SK-N-SH (cell line): ENCODE measurements at regions not wholly inside any gene's neighbourhood (a gene's known extent, or its start where the extent isn't known, plus 50 kb on each side); places are given as distances from the start of the nearest gene placed in this dataset.

Experiments
- CTCF ChIA-PET: fragments of 300-600, 350-600 bp; formaldehyde crosslinking; extraction: SDS; loops from one replicate; lab custom pipeline; 2021; lab: Yijun Ruan, JAX
- POLR2A ChIA-PET: fragments of 350-600 bp; sonication (Branson Sonifier 250); formaldehyde crosslinking; extraction: SDS; loops from one replicate; lab custom pipeline; 2020; ENCODE audit warnings: antibody characterized with exemption, inconsistent platforms; lab: Yijun Ruan, JAX
- DNase-seq: peaks from one replicate; pipeline ENCODE4 v3.0.0; 2012
- H2AFZ ChIP-seq: fragments of 200-600 bp; sonication (generic); 2 replicates; pipeline ENCODE4 v1.8.1; 2016; ENCODE audit warnings: antibody characterized with exemption, mild to moderate bottlenecking, low read depth
- H3F3A ChIP-seq: fragments of 200-600 bp; sonication (generic); replicated peaks from 2 replicates; pipeline ENCODE3; 2016; ENCODE audit warnings: antibody characterized with exemption, mild to moderate bottlenecking; ENCODE audit not compliant: insufficient read depth
- H3K27ac ChIP-seq, 2 experiments: fragments of 200-500 bp in 1 of 2; fragments of 200-600 bp in 1 of 2; sonication (Bioruptor generic) in 1 of 2; sonication (generic), shearing (Covaris generic) in 1 of 2; 2 replicates each; pipeline versions ENCODE4 v1.5.1 to v1.6.1; 2014 to 2016; ENCODE audit warnings: low read depth in 2 of 2, inconsistent platforms in 1 of 2, low read length in 1 of 2, mild to moderate bottlenecking in 1 of 2, mixed read lengths in 1 of 2
- H3K27me3 ChIP-seq: fragments of 200-600 bp; sonication (generic), shearing (Covaris generic); 2 replicates; pipeline ENCODE4 v1.6.1; 2016; ENCODE audit warnings: mixed run types; ENCODE audit not compliant: insufficient read depth
- H3K36me3 ChIP-seq, 2 experiments: fragments of 200-500 bp in 1 of 2; fragments of 200-600 bp in 1 of 2; sonication (Bioruptor generic) in 1 of 2; sonication (generic) in 1 of 2; replicated peaks in 1 of 2; 2 replicates each; pipeline versions ENCODE3 to v1.5.1; 2014 to 2016; ENCODE audit warnings: low read length in 1 of 2, mild to moderate bottlenecking in 1 of 2; ENCODE audit not compliant: insufficient read depth in 2 of 2, control insufficient read depth in 1 of 2
- H3K4me1 ChIP-seq, 2 experiments: fragments of 200-500 bp in 1 of 2; fragments of 200-600 bp in 1 of 2; sonication (Bioruptor generic) in 1 of 2; sonication (generic), shearing (Covaris generic) in 1 of 2; 2 replicates each; pipeline versions ENCODE4 v1.5.1 to v1.6.1; 2014 to 2016; ENCODE audit warnings: low read depth in 1 of 2, low read length in 1 of 2, mixed run types in 1 of 2; ENCODE audit not compliant: insufficient read depth in 2 of 2, control insufficient read depth in 1 of 2
- H3K4me2 ChIP-seq: fragments of 200-600 bp; sonication (generic), shearing (Covaris generic); 2 replicates; pipeline ENCODE4 v1.6.1; 2017; ENCODE audit warnings: mixed run types
- H3K4me3 ChIP-seq, 2 experiments: fragments of 200-500 bp in 1 of 2; fragments of 200-600 bp in 1 of 2; sonication (Bioruptor generic) in 1 of 2; sonication (generic), shearing (Covaris generic) in 1 of 2; 2 replicates each; pipeline versions ENCODE4 v1.5.1 to v1.8.1; 2014 to 2016; ENCODE audit warnings: low read depth in 2 of 2, inconsistent platforms in 1 of 2, low read length in 1 of 2, mild to moderate bottlenecking in 1 of 2, mixed read lengths in 1 of 2, moderate library complexity in 1 of 2
- H3K79me2 ChIP-seq: fragments of 200-600 bp; sonication (generic); 2 replicates; pipeline ENCODE4 v1.8.1; 2017; ENCODE audit warnings: mild to moderate bottlenecking; ENCODE audit not compliant: insufficient read depth
- H3K9ac ChIP-seq: fragments of 200-600 bp; sonication (generic); 2 replicates; pipeline ENCODE4 v1.6.1; 2017; ENCODE audit warnings: mixed run types
- H3K9me2 ChIP-seq: fragments of 200-600 bp; sonication (generic); 2 replicates; pipeline ENCODE4 v1.6.1; 2017; ENCODE audit warnings: mixed run types
- H3K9me3 ChIP-seq: fragments of 200-600 bp; sonication (generic); 2 replicates; pipeline ENCODE4 v1.6.1; 2017; ENCODE audit warnings: mixed run types, mild to moderate bottlenecking, moderate library complexity
- H4K20me1 ChIP-seq: fragments of 200-600 bp; sonication (generic); 2 replicates; pipeline ENCODE4 v1.6.1; 2017; ENCODE audit warnings: mild to moderate bottlenecking, mixed run types; ENCODE audit not compliant: insufficient read depth
- GABPA ChIP-seq: IDR thresholded peaks from 2 replicates; pipeline ENCODE4 v1.4.0; 2012; ENCODE audit warnings: low read depth, mild to moderate bottlenecking
- POLR2AphosphoS5 ChIP-seq: IDR thresholded peaks from 2 replicates; pipeline ENCODE4 v1.6.1; 2012; ENCODE audit warnings: low read depth, low read length
- RXRA ChIP-seq: IDR thresholded peaks from 2 replicates; pipeline ENCODE4 v1.4.0; 2012; ENCODE audit warnings: low read depth, mild to moderate bottlenecking, borderline replicate concordance
- SIN3A ChIP-seq: IDR thresholded peaks from 2 replicates; pipeline ENCODE4 v1.6.1; 2012; ENCODE audit warnings: low read depth, mild to moderate bottlenecking, low read length, moderate library complexity, borderline replicate concordance
- SMC3 ChIP-seq: IDR thresholded peaks from 2 replicates; pipeline ENCODE4 v1.6.1; 2012; ENCODE audit warnings: low read depth, low read length, improper control_type of control experiment
- WGBS: methylation state at CpG from one replicate; pipeline ENCODE4 v1.1.6; 2017; ENCODE audit warnings: low lambda C conversion rate; 5-methylcytosine and 5-hydroxymethylcytosine counted together
- TF ChIP-seq, protein P1 (sequence below): IDR thresholded peaks from 2 replicates; pipeline ENCODE4; 2012
- TF ChIP-seq, protein P2 (sequence below): IDR thresholded peaks from 2 replicates; pipeline ENCODE4 v1.4.0; 2012; ENCODE audit warnings: low read depth
- TF ChIP-seq, protein P3 (sequence below): IDR thresholded peaks from 2 replicates; pipeline ENCODE4 v1.6.1; 2012; ENCODE audit warnings: mild to moderate bottlenecking, low read depth, low read length, moderate library complexity

DNA sequence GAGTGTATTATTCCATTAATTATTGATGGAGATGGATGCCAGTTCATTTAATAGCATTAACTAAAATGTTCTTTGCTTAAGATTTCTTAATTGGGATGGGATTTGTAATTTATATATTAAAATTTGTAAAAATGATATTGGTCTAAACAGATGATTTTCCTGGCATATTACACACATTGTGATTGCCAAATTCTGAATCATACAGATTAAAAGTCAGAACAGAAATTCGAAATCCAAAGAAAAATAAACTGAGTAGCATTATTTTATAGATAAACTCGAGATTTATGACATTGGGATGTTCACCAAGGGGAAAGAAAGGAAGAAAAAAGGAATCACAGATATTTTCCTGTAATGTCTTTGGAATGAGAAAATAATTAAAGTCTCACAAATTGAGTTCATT lies 481.1 kb downstream of the CCER1 start:
- no peak for TF ChIP-seq POLR2AphosphoS5
- TF ChIP-seq, protein P1, sequence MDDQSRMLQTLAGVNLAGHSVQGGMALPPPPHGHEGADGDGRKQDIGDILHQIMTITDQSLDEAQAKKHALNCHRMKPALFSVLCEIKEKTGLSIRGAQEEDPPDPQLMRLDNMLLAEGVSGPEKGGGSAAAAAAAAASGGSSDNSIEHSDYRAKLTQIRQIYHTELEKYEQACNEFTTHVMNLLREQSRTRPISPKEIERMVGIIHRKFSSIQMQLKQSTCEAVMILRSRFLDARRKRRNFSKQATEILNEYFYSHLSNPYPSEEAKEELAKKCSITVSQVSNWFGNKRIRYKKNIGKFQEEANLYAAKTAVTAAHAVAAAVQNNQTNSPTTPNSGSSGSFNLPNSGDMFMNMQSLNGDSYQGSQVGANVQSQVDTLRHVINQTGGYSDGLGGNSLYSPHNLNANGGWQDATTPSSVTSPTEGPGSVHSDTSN, result no peak
- no peak for TF ChIP-seq GABPA
- ChIA-PET POLR2A (no interaction called here), CTCF (interaction anchor here (0.7 kb wide), 1 partner anchor 407 kb away, joined by 3 read pairs; no protein-coding TSS in a partner anchor)
- no peak for DNase-seq
- no peak overlapping the region for H3K4me3 ChIP-seq
- no peaks in the 10 kb centered on the region for H3K36me3 ChIP-seq
- no peak overlapping the region for H3K9ac ChIP-seq
- H4K20me1 ChIP-seq, result no peaks in the 10 kb centered on the region
- H3K9me3 ChIP-seq, result no peaks in the 10 kb centered on the region
- no peak overlapping the region for H2AFZ ChIP-seq
- H3K9me2 ChIP-seq, result no peaks in the 10 kb centered on the region
- no peak overlapping the region for H3K4me2 ChIP-seq
- WGBS, result 9% methylated on average over 2 of the region's 2 CpGs
- H3K79me2 ChIP-seq, result no peaks in the 10 kb centered on the region
- no peaks in the 10 kb centered on the region for H3F3A ChIP-seq
- no peaks in the 10 kb centered on the region for H3K4me1 ChIP-seq
- no peak overlapping the region for H3K27ac ChIP-seq
- no peaks in the 10 kb centered on the region for H3K27me3 ChIP-seq

DNA sequence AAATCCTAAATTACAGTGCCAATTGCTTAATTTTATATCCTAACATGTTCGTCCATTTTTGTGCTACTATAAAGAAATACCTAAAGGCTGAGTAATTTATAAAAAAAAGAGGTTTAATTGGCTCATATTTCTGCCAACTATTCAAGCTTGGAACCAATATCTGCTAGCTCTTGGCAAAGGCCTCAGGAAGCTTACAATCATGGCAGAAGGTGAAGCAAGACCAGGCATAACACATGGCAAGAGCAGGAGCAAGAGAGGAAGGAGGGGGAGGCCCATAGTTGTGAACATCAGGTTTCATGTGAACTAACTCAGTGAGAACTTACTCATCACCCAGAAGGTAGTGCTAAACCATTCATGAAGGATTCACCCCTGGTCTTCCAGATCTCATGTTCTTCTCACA lies 494.3 kb downstream of the CCER1 start:
- Histone ChIP-seq H3K9me2 (no peaks in the 10 kb centered on the region), H3K4me1 (no peaks in the 10 kb centered on the region), H3K27ac (no peak overlapping the region), H3K9ac (no peak overlapping the region), H3K4me2 (no peak overlapping the region), H3K4me3 (no peak overlapping the region), H3F3A (no peaks in the 10 kb centered on the region), H4K20me1 (no peaks in the 10 kb centered on the region), H3K27me3 (no peaks in the 10 kb centered on the region), H2AFZ (no peak overlapping the region), H3K9me3 (no peaks in the 10 kb centered on the region), H3K79me2 (no peaks in the 10 kb centered on the region), H3K36me3 (no peaks in the 10 kb centered on the region)
- TF ChIP-seq, protein P1, result no peak
- TF ChIP-seq SMC3, result no peak
- TF ChIP-seq SIN3A, result no peak
- TF ChIP-seq RXRA, result no peak
- no peak for TF ChIP-seq GABPA
- TF ChIP-seq, protein P2, sequence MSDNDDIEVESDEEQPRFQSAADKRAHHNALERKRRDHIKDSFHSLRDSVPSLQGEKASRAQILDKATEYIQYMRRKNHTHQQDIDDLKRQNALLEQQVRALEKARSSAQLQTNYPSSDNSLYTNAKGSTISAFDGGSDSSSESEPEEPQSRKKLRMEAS, result no peak
- TF ChIP-seq, protein P3, sequence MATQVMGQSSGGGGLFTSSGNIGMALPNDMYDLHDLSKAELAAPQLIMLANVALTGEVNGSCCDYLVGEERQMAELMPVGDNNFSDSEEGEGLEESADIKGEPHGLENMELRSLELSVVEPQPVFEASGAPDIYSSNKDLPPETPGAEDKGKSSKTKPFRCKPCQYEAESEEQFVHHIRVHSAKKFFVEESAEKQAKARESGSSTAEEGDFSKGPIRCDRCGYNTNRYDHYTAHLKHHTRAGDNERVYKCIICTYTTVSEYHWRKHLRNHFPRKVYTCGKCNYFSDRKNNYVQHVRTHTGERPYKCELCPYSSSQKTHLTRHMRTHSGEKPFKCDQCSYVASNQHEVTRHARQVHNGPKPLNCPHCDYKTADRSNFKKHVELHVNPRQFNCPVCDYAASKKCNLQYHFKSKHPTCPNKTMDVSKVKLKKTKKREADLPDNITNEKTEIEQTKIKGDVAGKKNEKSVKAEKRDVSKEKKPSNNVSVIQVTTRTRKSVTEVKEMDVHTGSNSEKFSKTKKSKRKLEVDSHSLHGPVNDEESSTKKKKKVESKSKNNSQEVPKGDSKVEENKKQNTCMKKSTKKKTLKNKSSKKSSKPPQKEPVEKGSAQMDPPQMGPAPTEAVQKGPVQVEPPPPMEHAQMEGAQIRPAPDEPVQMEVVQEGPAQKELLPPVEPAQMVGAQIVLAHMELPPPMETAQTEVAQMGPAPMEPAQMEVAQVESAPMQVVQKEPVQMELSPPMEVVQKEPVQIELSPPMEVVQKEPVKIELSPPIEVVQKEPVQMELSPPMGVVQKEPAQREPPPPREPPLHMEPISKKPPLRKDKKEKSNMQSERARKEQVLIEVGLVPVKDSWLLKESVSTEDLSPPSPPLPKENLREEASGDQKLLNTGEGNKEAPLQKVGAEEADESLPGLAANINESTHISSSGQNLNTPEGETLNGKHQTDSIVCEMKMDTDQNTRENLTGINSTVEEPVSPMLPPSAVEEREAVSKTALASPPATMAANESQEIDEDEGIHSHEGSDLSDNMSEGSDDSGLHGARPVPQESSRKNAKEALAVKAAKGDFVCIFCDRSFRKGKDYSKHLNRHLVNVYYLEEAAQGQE, result no peak
- DNase-seq, result no peak
- CTCF ChIA-PET, result no interaction called here
- POLR2A ChIA-PET, result no interaction called here
- WGBS, result 15% methylated on average over 1 of the region's 1 CpG
